Right lobe of liver (tissue), 4 donors: ENCODE measurements at regions not wholly inside any gene's neighbourhood (a gene's known extent, or its start where the extent isn't known, plus 50 kb on each side); places are given as distances from the start of the nearest gene placed in this dataset.

Experiments
- CTCF ChIP-seq, 4 donors: fragments of 200-600 bp in 3 of 4; fragments of 450-650 bp in 1 of 4; IDR thresholded peaks; one replicate each; pipeline versions ENCODE4 v1.5.1 to v1.8.0; 2016 to 2022; ENCODE audit warnings: antibody characterized with exemption in 4 of 4, mild to moderate bottlenecking in 2 of 4
- POLR2A ChIP-seq: fragments of 450-650 bp; IDR thresholded peaks from one replicate; pipeline ENCODE4 v1.6.1; 2017; ENCODE audit warnings: antibody characterized with exemption, mild to moderate bottlenecking
- donor health status: DM: no; HTN: no; CAD: no.
- donor health status: DM: no; HTN: no; CAD: no.
- donor health status: DM: no; HTN: yes; CAD: no.

DNA sequence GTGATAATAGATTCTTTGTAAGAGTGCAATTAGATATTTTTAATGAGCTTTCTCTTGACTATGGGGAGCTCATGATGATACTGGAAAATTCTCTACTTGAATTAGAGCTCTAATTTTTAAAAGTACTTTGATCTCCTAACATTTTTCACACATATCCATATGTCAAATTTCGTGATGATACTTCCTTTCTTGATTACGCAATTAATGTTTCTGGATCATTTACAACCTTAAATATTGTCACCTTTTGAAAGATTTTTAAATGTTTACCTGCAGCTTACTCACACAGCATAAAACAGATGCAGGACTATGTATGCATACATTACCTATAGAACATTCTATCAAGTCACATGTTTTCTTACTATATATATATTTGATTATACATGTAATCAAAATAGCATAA lies 598.5 kb upstream of the DSEL start:
- no peak for TF ChIP-seq CTCF (IDR thresholded peaks at IDR 0.05)
- TF ChIP-seq POLR2A = no peak
